ENCODE measurements at regions not wholly inside any gene's neighbourhood (a gene's known extent, or its start where the extent isn't known, plus 50 kb on each side); places are given as distances from the start of the nearest gene placed in this dataset.

- peak; percentile 28 for TF ChIP-seq FOXP2 (optimal IDR thresholded peaks at IDR 0.05; ENCODE audit: borderline replicate concordance, extremely low read depth, extremely low read length, insufficient read depth)
- no peak for TF ChIP-seq SIN3A (IDR thresholded peaks at IDR 0.05; ENCODE audit: borderline replicate concordance, insufficient read depth, low read length)
- TF ChIP-seq TAF1 (IDR thresholded peaks at IDR 0.05; ENCODE audit: borderline replicate concordance, insufficient read depth, low read length): no peak
Measured at GRCh38 chr6:4313044-4313686, 177.8 kb upstream of the ECI2 start.

All from PFSK-1 (cell line).